ENCODE measurements at regions not wholly inside any gene's neighbourhood (a gene's known extent, or its start where the extent isn't known, plus 50 kb on each side); places are given as distances from the start of the nearest gene placed in this dataset.
"Not testable (repeated sequence)": the region's sequence is repeated elsewhere in the genome, so short reads cannot be mapped to it uniquely, and the experiment has no call there.

- WGBS, 2 donors = 90 to 92% methylated on average over 3 of the region's 3 CpGs
- peaks cover 0 to 51% (median 4%) of the 10 kb centered on the region in 4 donors for H3K9me3 ChIP-seq
- H3K27ac ChIP-seq; H3K27me3 ChIP-seq; DNase-seq (ENCODE audit: low spot score in 2 of 2); H3K36me3 ChIP-seq; H3K4me1 ChIP-seq; H3K4me3 ChIP-seq: not testable (repeated sequence)
These were observed 160.5 kb downstream of the OR4A47 start for GRCh38 chr11:48649064-48649463.

GRCh38 chr11:48669146-48669545, 180.6 kb downstream of the OR4A47 start:
- Histone ChIP-seq H3K36me3 (no peaks in the 10 kb centered on the region), H3K4me1 (no peaks in the 10 kb centered on the region), H3K27me3 (no peaks in the 10 kb centered on the region), H3K4me3 (no peak overlapping the region), H3K27ac (no peak overlapping the region), H3K9me3 (peaks cover 0 to 95% (median 9%) of the 10 kb centered on the region in 4 donors)
- TF ChIP-seq POLR2A (IDR thresholded peaks at IDR 0.05) (no peak), CTCF (IDR thresholded peaks at IDR 0.05) (no peak)
- DNase-seq (ENCODE audit: low spot score in 2 of 2) = no peak
- WGBS, 2 donors = 82 to 84% methylated on average over 1 of the region's 1 CpG

- Histone ChIP-seq H3K4me3 (no peak overlapping the region), H3K27me3 (no peaks in the 10 kb centered on the region), H3K36me3 (no peaks in the 10 kb centered on the region), H3K9me3 (peaks cover 0 to 73% (median 16%) of the 10 kb centered on the region in 4 donors), H3K27ac (no peak overlapping the region), H3K4me1 (no peaks in the 10 kb centered on the region)
- no peak for TF ChIP-seq EP300 (IDR thresholded peaks at IDR 0.05)
- no peak for TF ChIP-seq POLR2A (IDR thresholded peaks at IDR 0.05)
- no peak for TF ChIP-seq CTCF (IDR thresholded peaks at IDR 0.05)
- DNase-seq (ENCODE audit: low spot score in 2 of 2) = no peak
- WGBS, 2 donors = 78 to 86% methylated on average over 3 of the region's 3 CpGs
These were observed 187.4 kb downstream of the OR4A47 start for GRCh38 chr11:48675945-48676344.

GRCh38 chr11:48683226-48683720, 194.7 kb downstream of the OR4A47 start:
- peaks cover 0 to 41% (median 7%) of the 10 kb centered on the region in 4 donors for H3K9me3 ChIP-seq
- 48 to 53% methylated on average over 5 of the region's 5 CpGs for WGBS, 2 donors
- H3K27me3 ChIP-seq = no peaks in the 10 kb centered on the region
- no peak overlapping the region for H3K27ac ChIP-seq
- no peaks in the 10 kb centered on the region for H3K36me3 ChIP-seq
- TF ChIP-seq POLR2A (IDR thresholded peaks at IDR 0.05) (no peak), EP300 (IDR thresholded peaks at IDR 0.05) (no peak), CTCF (IDR thresholded peaks at IDR 0.05) (no peak)
- H3K4me3 ChIP-seq = no peak overlapping the region
- no peaks in the 10 kb centered on the region for H3K4me1 ChIP-seq
- DNase-seq (ENCODE audit: low spot score in 2 of 2) = no peak

- 70 to 75% methylated on average over 4 to 5 of the region's 5 CpGs for WGBS, 2 donors
- H3K4me3 ChIP-seq; H3K27me3 ChIP-seq; H3K36me3 ChIP-seq; DNase-seq (ENCODE audit: low spot score in 2 of 2); H3K27ac ChIP-seq; H3K4me1 ChIP-seq: not testable (repeated sequence)
- H3K9me3 ChIP-seq = peaks cover 0 to 61% (median 0%) of the 10 kb centered on the region in 4 donors
These were observed 240.9 kb downstream of the OR4A47 start for GRCh38 chr11:48729503-48729902.

GRCh38 chr11:48750081-48750480, 233.6 kb downstream of the TRIM51G start:
- not testable (repeated sequence) for H3K4me1 ChIP-seq; DNase-seq (ENCODE audit: low spot score in 2 of 2); H3K27me3 ChIP-seq; H3K4me3 ChIP-seq; H3K27ac ChIP-seq; H3K36me3 ChIP-seq
- peaks cover 0 to 41% (median 2%) of the 10 kb centered on the region in 4 donors for H3K9me3 ChIP-seq
- WGBS, 2 donors = 82 to 83% methylated on average over 10 of the region's 10 CpGs
